ENCODE measurements at regions not wholly inside any gene's neighbourhood (a gene's known extent, or its start where the extent isn't known, plus 50 kb on each side); places are given as distances from the start of the nearest gene placed in this dataset.

- no peak for DNase-seq
These were observed 559.0 kb upstream of the PSMD7 start for GRCh38 chr16:73737637-73738036.

GRCh38 chr16:73735954-73736353, 560.7 kb upstream of the PSMD7 start:
- no peak for DNase-seq

DNA sequence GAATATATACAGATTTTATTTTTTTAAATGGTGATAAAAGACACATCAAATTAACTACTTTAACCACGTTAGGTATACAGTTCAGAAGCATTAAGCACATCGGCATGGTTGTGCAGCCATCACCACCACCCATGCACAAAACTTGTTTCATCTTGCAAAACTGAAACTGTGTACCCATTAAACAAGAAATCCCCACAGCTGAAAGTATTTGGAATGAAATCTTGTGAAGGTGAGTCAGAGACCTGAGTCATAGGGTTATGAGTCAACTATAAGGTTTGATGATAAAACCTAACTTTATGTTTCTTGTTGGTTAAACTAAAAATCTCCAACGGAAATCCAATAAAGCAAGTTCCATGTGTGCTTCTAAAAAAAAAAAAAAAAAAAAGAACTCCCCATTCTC, 561.6 kb upstream of the PSMD7 start:
- DNase-seq: no peak

DNA sequence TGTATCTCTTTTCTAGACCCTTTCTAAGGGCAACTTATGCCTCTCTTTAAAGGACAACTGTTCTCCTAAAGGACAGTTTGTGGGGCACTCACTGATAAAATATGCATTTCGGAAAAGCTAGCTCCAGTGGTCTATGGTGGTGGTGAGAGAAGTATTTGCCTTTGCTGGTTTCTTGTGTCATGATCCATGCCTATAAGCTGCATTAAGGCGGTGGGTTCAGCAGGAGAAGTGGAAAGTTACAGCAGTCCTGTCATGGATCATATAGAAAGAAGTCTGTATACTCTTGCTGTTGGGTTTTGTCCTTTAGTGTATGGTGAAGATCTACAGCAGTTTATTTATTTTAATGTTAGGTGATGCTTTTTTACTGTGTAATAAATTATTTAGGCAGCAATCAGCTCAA, 563.9 kb upstream of the PSMD7 start:
- DNase-seq: no peak

DNA sequence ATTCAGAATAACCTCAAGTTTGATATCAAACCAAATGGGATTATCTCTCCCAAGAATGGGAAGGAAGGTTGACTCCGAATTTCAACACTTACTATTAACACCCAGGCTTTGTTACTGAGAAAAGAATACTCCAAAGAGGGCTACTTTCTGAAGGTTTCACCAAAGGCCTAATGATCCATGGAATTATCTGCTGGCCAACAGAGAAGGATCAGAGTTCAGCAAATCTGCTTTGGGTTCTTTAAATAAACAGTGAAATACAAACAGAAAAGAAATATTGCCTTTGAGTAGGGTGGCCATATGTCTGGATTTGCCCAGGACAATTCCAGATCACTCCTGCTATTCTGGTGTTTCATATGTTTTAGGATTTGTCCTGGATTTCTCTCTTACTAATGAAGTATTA, 564.5 kb upstream of the PSMD7 start:
- DNase-seq: no peak

GRCh38 chr16:73730481-73731090, 566.0 kb upstream of the PSMD7 start:
- no peak for DNase-seq

DNA sequence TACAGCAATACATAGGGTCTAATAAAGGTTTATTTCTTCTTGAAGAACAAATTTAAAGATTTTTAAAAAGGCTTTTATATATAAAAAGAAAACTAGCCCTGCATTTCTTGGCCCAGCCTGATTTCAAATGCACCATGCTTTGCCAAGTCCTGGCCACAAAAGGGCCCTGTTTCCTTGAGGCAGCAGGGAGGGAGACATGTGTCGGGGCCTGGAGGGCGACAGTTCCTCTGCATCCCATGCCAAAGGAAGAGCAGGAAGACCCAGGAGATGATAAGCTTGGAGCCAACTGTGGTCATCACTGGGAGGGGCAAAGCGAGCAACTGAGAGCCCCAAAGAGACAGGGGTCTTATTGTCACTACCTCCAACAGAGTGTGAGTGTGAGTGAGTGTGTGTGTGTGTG, 571.5 kb upstream of the PSMD7 start:
- no peak for DNase-seq

DNA sequence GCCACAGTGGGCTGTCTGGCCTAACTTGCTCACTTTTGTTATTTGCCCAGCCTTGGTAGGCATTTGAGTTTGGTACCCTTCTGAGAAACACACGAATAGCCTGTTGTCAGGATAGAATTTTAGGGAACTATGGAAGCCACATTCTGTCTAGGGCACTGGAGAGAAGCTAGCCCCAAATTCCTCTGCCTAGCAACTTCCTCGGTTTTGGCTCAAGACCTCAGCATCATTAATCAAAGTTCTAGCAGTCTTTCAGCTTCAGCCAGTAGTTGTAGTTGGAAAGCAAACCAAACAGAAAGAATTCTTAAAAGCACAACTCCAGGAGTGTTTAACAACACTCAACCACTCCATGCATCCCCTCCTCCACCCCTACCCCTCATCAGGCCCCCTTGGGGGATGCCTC, 572.1 kb upstream of the PSMD7 start:
- no peak for DNase-seq

- no peak for DNase-seq
These were observed 579.2 kb upstream of the PSMD7 start for GRCh38 chr16:73717266-73717974.

DNA sequence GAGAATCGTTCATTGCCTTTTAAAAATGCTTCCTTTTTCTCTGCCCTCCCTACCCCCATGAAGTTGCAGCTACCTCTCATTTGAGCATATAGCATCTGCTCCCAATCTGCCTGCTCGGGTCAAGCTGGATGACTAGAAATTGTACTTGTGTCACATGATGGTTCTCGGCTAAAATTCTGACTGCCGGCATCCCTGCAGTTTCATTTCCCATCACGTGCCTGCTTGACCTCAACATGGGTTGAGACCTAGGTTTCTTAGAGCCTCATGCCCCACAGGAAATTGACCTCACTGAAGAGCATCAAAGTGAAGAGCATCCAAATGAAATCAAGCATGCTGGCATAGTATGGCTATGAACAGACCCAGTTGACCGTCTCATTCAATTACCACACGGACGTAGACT, 581.6 kb upstream of the PSMD7 start:
- no peak for DNase-seq

DNA sequence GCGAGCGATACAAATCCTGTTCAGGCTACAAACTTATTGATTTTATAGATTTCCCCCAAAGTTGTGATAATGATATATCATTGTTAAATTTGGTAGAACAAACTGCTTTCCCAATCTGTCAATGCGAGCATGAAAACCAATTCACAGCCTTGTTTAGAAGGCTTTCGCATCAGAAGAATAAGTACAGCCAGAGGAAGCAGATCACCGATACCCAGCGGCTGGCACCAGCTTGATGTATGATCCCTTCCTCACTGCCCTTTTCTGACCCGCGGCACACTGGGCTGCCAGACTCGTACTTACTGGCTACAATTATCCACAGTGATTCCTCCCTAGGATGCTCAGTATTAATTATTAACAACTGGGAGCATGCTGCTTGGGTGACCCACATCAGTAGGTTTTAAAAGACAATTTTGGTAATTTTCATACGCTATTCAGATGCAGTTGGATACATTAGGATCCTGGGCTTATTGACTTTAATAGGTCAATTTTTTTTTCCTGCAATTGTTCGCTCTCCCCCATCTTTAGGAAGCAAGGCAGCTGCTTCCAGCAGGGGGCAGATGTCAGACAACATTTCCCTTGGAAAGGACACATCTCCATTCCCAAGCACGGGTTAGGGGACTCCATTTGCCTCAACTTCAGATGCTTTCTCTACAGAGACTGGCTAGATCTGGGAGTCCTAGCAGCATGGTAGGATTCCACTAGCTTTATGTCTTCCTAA, 582.7 kb upstream of the PSMD7 start:
- no peak for DNase-seq

GRCh38 chr16:73713251-73713650, 583.4 kb upstream of the PSMD7 start:
- DNase-seq: no peak

- no peak for DNase-seq
These were observed 585.1 kb upstream of the PSMD7 start for GRCh38 chr16:73711406-73712080.

DNA sequence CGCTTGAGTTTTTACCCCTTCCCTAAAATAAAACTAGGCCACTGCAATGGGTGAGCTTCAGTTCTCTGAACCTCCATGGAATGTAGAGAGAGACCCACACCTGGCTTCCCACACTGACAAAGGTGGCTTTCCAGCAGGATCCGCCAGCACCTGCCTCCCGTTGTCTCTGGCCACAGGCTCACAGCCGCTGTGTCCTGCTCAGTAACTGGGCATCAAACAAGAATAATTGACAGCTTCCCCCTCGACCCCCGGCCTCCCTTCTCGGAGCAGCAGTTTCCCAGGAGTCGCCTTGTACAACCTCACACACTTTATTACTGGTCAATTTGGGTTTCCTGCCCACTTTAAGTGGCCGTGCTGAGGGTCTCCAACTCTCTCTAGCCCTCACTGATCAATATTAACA, 586.1 kb upstream of the PSMD7 start:
- DNase-seq: no peak

DNA sequence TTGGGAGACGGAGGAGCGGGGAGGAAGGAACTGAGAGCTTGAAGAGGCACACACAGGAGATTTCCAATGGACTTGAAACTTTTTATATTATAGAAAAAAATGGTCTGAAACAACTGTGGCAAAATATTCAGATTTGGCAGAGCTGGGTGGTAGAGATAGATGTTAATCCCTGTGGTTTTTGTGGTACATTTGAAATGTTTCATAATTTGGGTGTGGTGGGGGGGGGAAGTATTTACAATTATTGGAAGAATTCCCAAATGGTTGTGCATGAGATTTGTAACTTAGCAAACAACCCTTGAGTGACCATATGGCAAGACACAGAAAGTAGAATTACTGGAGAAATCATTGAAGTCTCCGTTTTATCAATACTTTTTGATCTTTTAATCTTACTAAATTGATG, 588.8 kb upstream of the PSMD7 start:
- no peak for DNase-seq

DNA sequence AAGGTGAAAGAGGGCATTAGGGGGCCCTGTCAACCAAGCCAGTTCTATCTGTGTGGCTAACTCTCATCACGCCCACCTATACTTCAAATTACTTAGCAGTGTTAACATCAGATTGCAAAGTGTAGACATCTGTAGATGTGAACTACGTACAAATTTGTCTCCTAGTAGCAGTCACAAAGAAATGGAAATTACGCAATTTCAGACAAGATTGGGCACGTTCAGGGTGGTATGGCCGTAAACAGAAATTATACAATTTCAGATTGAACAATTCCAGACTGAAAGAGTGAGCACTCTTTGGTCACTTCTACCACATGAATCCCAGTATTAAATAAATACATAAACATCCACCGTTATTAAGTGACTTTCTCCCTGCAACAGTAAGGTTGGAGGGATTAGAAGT, 592.7 kb upstream of the PSMD7 start:
- no peak for DNase-seq

DNA sequence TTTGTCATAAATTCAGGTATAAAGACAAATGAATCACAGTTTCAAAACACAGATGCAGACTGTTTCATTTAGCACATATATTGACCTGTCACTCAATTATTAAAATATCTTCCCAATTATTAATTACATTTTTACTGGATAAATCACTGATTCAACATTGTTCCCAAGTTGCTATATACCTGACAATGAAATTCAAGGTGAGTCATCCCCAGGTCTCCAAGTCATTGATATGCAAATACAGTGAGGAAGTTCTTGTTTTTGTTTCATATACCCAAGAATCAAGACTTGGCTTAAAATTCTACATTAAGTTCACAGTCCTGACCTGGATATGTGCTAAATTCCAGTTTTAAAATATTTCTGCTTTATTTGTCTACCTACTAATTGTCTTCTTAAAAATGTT, 599.3 kb upstream of the PSMD7 start:
- no peak for DNase-seq

GRCh38 chr16:73692861-73693260, 603.8 kb upstream of the PSMD7 start:
- no peak for DNase-seq

- DNase-seq: no peak
These were observed 612.8 kb upstream of the PSMD7 start for GRCh38 chr16:73683804-73684203.

DNA sequence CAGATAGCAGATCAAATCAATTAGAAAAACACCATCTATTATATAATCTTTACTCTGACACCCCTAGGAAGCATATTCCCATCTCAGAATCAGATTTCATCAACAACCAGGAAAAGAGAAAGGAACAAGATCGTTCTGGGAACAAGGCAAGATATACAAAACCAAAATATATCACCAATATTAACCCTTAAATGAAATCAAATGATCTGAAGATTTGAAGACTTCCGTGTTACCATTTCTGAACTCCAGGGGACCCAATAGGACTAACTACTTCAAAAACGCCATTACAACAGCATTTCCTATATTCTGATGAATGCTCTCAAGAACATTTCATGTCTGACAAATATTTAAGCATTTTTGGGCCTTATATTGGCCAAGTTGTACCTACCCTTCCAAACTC, 624.2 kb upstream of the ZFHX3 start:
- DNase-seq: no peak

DNA sequence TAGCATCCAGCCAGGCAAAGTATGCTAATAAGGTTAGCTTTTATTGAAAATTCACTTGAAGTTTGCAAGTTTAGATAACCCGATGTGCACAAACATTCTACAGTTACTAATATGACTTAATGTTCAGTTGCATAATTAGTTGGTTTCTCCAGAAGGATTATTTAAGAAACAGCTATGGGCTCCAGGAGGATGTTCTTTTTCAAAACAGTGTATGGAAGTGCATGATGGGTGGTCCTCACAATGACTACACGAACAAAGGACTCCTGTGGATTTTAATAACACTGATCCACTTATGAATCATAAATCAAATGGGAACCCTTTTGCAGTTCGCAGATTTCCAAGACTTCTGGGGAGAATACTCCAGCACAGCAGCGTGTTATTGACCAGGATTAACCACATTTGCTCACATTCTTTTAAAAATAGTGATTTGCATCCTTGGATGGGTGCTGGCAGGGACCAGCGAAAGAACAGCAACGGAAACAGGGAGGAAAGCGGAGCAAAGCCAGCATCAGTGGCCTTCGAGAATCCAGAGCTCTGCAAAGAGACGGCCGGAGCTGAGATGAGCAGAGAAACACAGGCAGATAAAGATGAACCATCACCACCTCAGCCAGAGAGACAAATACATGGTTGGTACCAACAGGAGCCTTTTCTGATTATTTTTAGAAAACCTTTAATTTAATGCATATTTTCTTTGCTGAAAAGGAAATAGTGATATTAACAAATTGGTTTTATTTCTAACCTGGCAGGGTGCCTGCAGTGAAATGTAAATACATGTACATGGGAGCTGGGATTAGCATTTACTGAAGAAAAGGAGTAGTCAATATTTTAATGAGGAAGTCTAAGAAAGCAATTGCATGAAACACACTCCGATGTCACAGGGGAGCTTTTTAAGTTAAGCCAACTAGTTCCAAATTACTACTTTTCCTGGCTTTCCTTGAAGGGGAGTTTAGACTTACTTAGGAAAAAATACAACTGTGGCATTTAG, 623.2 kb upstream of the ZFHX3 start:
- no peak for DNase-seq

DNA sequence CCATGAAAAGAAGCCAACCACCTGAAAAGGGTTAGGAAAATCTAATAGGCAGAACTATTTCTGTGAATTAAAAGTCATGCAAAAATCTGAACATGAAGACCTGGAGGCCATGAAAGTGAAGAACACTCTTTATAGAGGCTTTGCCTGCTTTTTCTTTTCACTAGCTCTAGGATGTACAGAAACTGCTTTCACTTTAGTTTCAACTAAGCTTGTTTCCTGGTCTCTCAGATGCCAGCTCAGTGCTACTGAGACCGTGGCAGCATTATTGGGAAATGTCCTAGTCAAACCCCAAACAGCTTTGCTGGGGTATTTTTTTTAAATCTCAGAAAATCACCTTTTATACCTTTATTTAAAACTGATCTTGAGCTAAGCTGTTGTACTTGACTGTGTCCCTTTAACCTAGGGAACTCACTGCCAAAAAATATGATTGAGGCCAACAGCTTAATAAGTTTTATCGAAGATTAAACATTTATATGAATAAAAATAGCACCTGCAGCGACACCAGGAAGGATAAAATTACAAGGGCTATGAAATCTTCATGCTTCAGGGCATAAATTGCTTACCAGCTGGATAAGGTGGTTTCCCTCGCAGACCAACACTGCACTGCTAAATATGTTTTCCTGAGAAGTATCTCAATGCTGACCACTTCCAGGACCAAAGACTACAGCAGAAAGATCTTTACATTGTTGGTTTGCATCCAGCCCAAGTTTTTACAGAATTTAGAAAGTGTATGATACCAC, 621.8 kb upstream of the ZFHX3 start:
- DNase-seq: no peak

Measured in activated CD4-positive, alpha-beta T cell treated with anti-CD3 and anti-CD28 coated beads, Interleukin-2, amount 50 U/mL, for 4 hours (primary cell).